ENCODE measurements at regions not wholly inside any gene's neighbourhood (a gene's known extent, or its start where the extent isn't known, plus 50 kb on each side); places are given as distances from the start of the nearest gene placed in this dataset.
"Not testable (repeated sequence)": the region's sequence is repeated elsewhere in the genome, so short reads cannot be mapped to it uniquely, and the experiment has no call there.

DNA sequence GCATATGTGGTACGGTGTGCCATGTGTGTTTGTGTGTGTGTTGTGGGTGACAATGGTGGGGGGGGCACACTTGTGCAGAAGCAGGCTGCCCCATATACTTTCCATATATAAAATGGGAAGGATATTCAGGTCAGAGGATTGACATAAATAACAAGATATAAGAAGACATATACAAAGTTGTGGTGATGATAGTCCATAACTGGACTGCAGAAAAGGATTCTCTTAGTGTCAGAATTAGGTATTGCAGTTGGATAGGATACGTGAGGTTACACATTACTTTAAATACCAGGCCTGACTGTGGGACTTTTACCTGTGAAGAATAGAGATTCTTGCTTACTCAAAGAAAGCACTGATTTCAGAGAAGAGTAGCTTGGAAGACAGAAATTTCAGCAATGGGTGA lies 1260.3 kb downstream of the EPHA7 start:
- peak; percentile 15 for DNase-seq (ENCODE audit: low spot score)

DNA sequence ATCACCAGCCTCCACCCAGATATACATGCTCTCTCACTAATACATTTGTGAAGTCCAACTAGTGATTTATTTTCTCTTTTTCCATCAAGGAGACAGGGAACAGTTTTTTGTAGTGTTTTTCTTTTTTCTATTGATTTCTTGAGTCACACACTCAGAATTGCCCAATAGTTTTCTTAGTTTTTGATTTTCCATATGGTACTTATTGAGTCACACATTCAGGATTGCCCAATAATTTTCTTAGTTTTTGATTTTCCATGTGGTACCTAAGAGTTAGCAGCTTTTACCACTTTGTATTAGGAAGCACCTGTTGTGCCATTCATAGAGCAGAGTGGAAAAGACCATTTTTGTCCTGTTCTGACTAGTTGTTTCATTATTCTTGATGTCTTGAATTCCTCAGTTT lies 1268.8 kb downstream of the EPHA7 start:
- DNase-seq (ENCODE audit: low spot score) = no peak

DNA sequence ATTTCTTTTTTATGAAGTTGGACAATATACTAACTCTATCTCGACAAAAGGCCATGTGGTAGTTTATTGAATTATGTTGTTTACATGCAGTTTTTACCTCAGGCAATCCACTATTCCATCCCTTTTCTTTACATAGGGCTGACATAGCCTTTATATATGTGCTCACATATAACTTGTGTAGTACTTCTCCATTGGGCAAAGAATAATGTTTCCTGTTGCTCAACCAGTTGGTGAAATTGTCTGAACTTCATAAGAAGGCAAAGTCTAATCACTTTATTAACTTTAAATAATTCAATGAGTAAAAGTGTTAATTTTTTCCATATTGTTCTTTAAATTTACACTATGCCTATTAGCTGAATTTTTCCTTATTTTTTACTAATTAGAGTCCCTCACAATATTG lies 1272.1 kb downstream of the EPHA7 start:
- DNase-seq (ENCODE audit: low spot score) = no peak

DNA sequence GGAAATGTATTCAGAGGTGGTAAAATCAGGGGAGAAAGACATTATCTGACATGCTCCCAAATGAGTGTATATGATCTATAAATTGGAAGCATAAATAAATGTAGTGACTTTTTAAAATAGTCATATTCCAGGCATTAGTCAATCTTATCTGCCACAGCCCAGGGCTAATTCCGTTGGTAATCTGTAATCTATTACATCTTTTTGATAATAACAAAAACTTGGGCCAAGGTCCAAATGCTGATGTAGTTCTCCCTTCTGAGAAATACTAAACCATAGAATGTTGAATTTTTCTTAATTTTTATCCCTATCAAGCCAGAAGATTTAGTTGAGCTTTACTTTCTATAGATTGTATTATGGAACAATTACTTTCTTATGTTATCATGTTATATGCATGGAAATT lies 1279.8 kb downstream of the EPHA7 start:
- no peak for DNase-seq (ENCODE audit: low spot score)

DNA sequence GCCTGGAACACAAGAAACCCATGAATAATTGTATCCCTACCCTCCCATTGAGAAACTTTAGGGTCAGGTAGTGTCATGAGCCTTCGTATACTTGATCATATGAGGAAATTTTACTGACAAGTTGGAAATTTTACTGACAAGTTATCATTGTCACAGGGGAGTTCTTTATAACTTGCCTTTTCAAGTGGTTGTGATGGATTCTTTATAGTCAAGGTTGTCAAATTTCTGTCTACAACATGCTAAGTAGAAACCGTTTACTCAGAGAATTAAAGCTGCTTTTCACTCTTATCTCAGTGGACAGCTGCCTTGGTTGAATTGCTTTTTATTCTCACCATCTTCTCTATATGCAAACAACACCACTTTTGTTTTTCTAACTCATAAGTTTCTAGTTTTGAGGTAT lies 1286.4 kb downstream of the EPHA7 start:
- DNase-seq (ENCODE audit: low spot score) = no peak

DNA sequence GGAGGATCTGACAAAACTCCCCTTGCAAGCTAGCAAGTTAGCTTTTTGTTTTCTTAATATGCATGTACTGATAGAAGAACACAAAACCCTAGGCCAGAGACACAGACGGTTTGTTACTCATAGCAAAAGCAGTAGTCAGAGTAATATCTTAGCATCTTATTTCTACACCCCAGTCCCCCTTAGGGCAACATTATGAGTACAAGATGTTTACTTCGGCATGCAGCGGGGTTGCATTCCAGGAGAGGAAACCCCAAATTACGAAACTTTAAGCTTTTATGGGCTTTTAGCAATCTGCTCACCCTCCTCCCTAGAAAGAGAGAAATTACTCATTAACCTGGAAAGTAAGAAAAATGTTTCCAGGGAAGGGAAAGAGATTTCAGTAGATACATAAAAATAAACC lies 1286.9 kb downstream of the EPHA7 start:
- no peak for DNase-seq (ENCODE audit: low spot score)

DNA sequence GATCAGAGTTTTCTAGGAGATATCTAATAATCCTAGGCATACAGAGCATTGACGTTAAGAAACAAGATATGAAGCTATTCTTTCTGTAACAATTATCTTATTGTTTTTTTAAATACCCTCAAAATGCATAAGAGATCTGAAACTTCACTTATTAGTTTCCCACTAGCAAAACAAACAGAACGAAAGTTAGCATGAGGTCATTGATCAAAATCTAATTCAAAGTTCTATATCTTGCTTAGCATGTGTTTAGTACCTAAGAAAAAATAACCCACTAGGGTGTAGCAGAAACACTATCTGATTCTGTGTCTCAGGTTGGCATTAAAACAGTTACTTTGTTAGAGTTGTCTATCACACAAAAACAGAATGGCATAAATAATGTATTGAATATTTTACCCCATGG lies 1288.4 kb downstream of the EPHA7 start:
- no peak for DNase-seq (ENCODE audit: low spot score)

DNA sequence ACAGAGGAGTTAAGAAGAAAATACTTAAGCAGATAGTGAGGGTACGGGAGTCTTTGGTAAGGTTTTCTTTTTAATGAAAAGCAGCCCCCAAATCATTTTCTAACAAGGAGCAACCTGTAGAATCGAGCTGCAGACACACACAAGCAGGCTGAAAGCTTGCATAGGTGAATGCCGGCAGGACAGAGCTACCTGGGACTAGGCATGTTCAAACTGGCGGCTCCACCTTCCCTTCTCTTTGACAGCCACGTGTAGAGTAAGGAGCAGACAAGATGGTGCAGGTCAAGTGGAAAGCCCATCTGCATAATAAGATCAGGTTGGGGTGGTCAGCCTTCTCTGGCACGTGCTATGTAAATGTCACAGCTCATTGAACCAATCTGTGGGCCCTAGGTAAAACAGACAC lies 1292.4 kb downstream of the EPHA7 start:
- no peak for DNase-seq (ENCODE audit: low spot score)

DNA sequence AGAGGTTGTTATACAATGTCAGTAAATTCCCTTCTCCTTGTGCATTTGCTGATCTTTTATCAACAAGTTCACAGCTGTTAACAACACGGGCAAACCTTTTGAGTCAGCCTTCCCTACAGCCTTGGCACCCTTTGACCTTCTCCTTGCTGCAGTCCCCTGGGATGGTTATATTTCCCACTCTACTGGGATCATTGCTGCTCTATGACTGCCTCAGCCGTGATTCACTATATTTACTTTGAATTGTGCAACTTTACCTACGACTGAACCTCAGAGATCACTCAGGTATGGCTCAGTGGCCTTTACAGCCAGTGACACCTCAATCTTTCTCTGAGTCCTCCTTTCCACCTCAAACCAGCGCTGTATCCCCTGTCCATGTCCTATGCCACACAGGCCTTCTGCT lies 1293.3 kb downstream of the EPHA7 start:
- no peak for DNase-seq (ENCODE audit: low spot score)

DNA sequence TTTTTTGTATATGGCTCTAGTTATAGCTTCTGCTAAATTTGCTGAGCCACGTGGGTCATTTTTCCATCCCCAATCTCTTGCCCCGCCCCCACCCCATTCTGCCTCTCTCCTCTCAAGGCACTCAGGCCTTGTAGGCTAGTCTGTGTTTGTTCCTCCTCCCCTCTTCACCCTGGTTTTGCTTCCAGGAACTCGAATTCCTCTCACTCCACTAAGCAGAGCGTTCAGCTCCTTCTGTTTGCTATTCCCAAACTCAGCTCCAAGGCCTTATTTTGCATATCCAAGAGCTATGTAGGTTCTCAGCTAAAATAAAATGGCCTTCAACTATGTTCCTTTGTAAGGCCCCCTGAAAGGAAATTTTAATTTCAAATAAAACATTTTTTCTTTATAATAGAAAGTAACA lies 1293.7 kb downstream of the EPHA7 start:
- no peak for DNase-seq (ENCODE audit: low spot score)

DNA sequence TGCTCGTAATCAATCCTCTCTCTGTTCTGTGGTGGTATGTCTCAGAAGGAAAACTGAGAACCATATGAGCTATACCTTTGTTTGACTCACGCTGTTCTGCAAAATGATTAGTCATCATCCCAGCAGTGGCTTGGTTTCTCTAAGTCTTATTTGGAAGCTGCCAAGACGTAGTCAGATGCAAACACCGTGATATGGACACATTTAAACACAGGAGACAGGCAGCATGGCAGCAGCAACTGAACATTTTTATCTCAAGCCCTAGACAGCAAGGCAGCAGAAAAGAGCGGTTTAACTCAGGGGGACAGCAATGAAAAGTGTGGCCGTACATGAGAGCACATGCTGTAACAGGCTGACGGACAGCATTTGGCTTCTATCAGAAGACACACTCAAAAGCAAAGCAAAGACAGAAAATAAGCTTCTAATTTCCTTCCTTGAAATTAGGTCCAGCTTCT lies 1295.1 kb downstream of the EPHA7 start:
- DNase-seq (ENCODE audit: low spot score) = no peak

DNA sequence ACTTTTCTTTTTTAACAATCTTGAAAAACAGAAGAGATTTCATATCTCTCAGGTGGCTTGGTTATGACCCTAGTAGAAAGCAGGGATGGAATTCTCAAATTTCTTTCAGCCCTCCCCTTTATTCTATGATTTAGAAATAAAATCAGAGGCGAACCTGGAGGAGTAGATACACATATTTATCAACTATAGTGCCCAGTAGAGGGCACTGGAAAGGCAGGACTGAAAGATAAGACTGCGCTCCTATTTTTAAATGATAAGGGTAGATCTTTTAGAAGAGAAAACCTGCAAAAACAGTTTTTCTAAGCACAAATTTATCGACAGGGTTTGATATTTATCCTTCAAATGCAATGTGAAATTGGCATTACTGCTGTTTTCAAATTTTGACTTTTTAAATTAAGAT lies 1296.6 kb downstream of the EPHA7 start:
- peak; percentile 52 for DNase-seq (ENCODE audit: low spot score)

DNA sequence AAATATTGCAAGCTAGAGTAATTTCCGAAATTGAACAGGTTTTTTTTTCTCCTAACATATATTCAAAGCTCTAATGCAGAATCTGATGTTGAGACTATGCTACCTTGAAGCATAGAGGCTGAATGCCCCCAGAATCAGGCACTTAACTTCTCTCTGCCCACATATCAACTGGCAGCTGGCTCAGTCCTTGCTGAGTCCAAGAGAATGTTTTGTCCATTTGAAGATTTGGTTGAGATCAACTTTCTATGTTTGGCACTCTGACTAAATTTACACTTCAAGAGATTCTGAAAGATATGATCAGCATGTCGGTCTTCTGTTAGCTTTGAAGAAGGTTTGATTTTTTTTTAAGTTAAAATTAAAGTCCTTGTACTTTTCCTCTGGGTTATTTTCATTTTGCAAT lies 1298.1 kb downstream of the EPHA7 start:
- DNase-seq (ENCODE audit: low spot score) = no peak

DNA sequence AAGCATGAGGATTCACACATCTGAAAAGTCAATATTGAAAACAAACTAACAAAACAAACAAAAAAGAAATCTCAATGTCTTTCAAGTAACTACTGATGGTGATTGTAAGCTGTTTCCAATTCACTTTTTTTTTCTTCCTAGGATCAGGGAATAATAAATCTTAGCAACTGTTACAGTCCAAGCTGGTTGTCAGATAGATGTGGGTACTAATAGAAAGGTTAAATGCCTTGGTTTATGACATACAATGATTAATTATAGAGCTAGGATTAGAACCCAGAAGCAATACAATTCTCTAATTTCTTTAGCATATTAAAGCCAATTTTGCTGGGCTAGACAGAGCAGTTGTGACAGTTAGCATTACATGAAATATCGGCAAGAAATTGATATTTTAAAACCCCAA lies 1301.6 kb downstream of the EPHA7 start:
- DNase-seq (ENCODE audit: low spot score) = no peak

DNA sequence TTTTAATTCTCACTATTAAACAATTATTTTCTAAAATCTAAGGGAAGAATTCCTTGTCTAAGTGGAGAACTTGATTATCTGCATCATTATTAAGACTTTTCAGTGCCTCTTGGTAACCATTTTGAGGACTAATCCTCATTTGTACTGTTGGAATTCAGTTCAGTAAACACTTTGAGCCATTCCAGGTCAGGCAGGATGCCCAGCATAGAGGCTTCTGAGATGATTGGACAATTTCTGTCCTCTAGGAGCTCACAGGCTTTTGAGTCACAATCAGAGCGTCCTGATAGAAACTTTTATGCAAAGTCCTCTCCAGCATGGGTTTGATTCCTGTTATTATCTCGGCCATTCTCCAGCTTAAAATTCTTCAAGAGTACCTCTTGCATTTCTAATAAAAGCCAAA lies 1304.6 kb downstream of the EPHA7 start:
- DNase-seq (ENCODE audit: low spot score) = peak; percentile 10

DNA sequence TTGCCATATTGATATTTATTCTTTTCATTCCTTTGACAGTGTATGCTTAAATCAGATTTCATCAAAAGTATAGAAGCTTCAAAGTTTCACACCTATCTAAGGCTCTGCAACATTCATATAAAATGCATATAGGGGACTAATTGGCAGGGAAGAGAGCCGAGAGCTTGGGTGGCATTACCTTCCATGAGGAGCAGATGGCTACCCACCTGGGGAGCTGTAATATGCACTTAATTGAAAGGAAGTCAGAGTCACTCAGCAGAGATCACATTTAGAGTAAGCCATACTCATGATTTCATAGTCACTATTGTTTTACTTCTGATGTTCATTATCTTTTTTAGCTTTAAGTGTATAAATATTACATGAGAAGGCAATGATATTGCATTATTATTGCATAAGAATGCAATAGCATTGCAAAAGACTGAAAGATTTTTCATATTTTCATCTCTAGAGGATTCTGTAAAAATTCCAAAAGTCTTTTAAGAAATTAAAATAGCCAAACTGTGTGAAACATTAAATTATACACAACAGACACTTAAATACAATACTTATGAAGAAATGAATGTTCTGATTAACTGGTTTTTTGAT lies 1305.2 kb downstream of the EPHA7 start:
- no peak for DNase-seq (ENCODE audit: low spot score)

DNA sequence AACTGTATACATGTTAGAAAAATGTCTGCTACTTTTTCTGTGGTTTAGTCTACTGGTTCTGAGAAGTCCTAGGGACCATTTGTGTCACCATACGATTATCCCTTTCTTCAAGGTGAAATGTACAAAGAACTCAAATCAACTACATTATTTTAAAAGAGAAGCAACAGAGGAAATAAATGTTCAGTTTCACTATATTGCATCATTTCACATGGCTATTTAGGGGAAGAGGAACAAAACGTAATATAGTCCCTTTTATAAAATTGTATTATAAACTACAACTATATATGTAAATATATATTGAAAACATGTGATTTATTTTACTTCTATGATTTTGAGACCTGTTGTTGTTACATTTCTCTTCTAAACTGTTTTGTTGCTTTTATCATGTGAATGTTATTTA lies 1308.0 kb downstream of the EPHA7 start:
- no peak for DNase-seq (ENCODE audit: low spot score)

DNA sequence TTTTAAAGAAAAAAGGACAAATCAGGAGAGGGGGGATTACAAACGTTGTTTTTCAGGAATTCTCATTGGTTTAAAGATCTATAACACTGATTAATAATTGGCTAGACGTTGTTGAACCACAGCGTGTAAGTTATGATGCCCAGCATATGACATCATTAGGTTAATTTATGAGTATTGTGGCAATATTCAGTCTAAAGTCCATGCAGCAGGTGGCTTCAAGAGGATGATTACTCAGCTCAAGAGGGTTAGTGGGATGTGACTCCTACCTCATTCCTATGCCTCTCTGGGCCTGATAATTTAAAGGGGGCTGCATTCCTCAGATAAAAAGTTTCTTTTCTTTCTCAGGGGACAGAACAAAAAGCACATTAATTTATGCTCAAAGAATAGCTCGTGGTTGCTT lies 1309.0 kb downstream of the EPHA7 start:
- no peak for DNase-seq (ENCODE audit: low spot score)

DNA sequence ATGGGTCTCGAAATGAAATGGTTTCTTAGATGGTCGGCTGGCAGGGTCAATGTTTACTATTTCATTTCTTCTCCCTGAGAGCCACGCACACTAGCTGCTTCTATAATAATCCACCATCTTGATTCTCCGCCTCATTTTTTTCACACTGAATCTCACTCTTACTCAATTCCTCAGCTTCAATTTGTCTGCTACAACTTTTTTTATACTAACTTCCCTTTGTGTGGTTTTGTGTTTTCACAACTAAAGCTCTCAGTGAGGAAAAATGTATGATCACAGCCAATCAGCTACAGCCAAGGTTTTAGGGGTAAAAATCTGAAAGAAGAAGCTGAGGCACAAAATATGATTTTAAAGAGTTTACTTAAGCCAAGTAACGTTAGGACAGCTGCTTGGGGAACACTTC lies 1309.4 kb downstream of the EPHA7 start:
- DNase-seq (ENCODE audit: low spot score) = no peak

DNA sequence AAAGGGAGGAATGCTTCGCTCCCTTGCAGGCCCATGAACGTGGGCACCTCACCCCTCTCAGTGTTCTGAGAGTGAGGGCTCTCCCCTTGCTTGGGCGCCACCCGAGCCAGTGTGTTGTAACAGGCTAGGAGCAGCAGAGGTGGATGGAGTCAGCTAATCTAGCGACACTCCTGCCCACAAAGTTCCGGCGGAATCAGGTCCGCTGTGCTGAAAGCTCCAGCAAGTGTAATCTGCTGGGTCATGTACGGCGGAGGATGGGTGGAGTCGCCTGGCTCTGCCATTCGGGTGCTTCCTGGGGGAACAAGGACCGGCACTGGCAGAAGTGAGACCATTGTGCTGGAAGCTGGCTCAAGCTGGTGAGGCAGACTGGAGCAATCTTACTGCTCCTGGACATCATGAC lies 1310.1 kb downstream of the EPHA7 start:
- no peak for DNase-seq (ENCODE audit: low spot score)

DNA sequence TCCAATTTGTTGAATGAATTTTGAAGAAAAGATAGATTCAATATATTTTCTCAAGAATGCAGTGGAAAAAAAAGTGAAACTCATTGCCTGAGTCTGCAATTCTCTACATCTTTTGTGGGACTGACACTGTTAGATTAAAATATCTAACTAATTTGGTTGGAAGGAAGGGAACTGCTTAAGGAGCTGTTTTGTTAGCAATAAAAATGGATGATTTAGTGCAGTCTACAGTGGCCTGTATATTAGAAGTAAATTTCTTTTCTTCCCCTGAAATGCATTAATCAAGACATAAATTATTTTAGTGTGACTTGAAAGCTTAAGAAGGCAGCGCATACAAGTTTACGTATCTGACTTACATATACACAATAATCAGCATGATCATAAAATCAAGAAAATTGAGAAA lies 1332.6 kb downstream of the EPHA7 start:
- DNase-seq (ENCODE audit: low spot score) = no peak

DNA sequence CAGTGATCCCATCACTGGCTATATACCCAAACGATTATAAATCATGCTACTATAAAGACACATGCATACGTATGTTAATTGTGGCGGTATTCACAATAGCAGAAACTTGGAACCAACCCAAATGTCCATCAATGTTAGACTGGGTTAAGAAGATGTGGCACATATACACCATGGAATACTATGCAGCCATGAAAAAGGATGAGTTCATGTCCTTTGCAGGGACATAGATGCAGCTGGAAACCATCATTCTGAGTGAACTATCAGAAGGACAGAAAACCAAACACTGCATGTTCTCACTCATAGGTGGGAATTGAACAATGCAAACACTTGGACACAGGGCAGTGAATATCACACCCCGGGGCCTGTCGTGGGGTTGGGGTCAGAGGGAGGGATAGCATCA lies 1335.4 kb downstream of the EPHA7 start:
- not testable (repeated sequence) for DNase-seq (ENCODE audit: low spot score)

DNA sequence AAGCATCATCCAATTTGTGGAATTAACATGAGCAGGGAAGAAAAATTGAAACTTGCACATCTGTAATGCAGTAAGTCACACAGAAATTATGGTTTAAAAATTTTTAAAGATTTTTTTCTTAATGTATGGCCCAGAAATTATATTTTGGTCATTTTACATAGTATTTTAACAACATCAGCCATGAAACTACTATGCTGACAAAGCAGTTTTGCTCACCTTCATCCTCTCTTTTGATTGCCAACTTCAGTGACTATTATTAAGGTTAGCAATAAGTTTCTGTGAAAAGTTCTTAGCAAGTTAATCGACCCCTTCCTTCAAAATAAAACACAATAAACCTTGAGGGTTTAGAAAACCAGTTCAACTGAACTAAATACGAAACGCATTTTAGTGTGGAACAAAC lies 1347.0 kb downstream of the EPHA7 start:
- DNase-seq (ENCODE audit: low spot score) = no peak

DNA sequence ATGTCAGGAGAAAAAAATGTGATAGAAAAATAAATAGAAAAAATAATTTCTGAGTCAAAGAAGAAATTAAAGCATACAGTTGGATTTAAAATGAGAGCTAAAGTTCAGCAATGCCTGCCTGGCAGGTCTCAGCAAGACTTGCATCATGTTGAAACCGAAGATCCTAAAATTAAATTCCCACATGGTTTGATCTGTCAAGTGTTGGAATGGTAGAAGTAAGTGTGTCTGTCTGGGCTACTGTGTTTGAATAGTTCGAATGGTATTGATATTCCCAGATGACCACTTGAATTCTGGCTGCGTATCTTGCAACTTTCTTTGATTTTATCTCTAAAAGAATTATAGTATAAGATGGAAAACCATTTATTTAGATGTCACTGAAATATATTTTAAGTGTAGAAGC lies 1349.6 kb downstream of the EPHA7 start:
- DNase-seq (ENCODE audit: low spot score) = no peak

DNA sequence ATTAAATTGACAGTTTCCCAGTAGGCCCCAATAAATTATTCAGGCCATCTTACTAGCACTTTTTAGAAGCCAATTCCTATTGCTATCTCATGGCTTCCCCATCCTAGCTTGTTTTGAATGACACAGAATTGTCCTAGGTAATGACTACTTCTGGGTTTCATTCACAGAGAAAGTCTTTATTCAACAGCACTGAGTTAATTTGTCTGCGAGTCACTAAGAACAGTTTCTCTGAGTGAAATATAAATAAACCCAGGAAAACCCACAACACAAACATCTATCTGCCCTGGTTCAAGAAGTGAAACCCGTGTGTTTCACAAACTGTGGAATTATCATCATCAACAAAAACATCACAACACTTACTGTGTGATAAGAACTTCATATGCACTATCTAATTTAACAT lies 1366.8 kb downstream of the EPHA7 start:
- no peak for DNase-seq (ENCODE audit: low spot score)

Data from NAMALWA (cell line).